Uterus (tissue), 3 donors: ENCODE measurements at regions not wholly inside any gene's neighbourhood (a gene's known extent, or its start where the extent isn't known, plus 50 kb on each side); places are given as distances from the start of the nearest gene placed in this dataset.

Experiments used
- DNase-seq, 2 donors: peaks; one replicate each; pipeline ENCODE4 v3.0.0-alpha.2; 2019 to 2020
- H3K27ac ChIP-seq, 2 donors: fragments of 200-600 bp; sonication (generic); 1 replicate in 1 of 2; 2 replicates in 1 of 2; pipeline ENCODE4 v1.5.1; 2016 to 2018
- H3K27me3 ChIP-seq, 2 donors: fragments of 200-600 bp; sonication (generic); one replicate each; pipeline ENCODE4 v1.5.1; 2018 to 2019; ENCODE audit warnings: control low read depth in 1 of 2
- H3K36me3 ChIP-seq, 2 donors: fragments of 200-600 bp; sonication (generic); one replicate each; pipeline ENCODE4 v1.5.1; 2019; ENCODE audit warnings: control low read depth in 1 of 2
- H3K4me1 ChIP-seq, 2 donors: fragments of 200-600 bp; sonication (generic); one replicate each; pipeline ENCODE4 v1.5.1; 2018 to 2019; ENCODE audit warnings: control low read depth in 1 of 2
- H3K4me3 ChIP-seq, 2 donors: fragments of 200-600 bp; sonication (generic); 1 replicate in 1 of 2; 2 replicates in 1 of 2; pipeline ENCODE4 v1.5.1; 2018 to 2019; ENCODE audit warnings: mild to moderate bottlenecking in 1 of 2
- H3K9me3 ChIP-seq, 2 donors: fragments of 200-600 bp; sonication (generic); one replicate each; pipeline ENCODE4 v1.5.1; 2019; ENCODE audit warnings: control low read depth in 1 of 2
- POLR2A ChIP-seq, 2 donors: fragments of 450-650 bp; IDR thresholded peaks; one replicate each; pipeline ENCODE4 v1.6.1; 2016; ENCODE audit warnings: antibody characterized with exemption in 2 of 2, mild to moderate bottlenecking in 1 of 2, moderate library complexity in 1 of 2
- intact Hi-C: fragments of 100-400 bp; cut with DNase I; formaldehyde crosslinking; loops from one replicate; pipeline ENCODE4 v1.15.1; 2023; ENCODE audit warnings: low total_unique reads
- TF ChIP-seq, protein P1 (sequence below), 4 experiments: fragments of 200-600 bp in 2 of 4; fragments of 450-650 bp in 2 of 4; sonication (generic) in 2 of 4; IDR thresholded peaks; one replicate each; pipeline ENCODE4 v1.5.1; 2016 to 2019; ENCODE audit warnings: antibody characterized with exemption in 4 of 4, mild to moderate bottlenecking in 2 of 4, moderate library complexity in 1 of 4
- donor health status: DM: yes; HTN: yes; CAD: no.

DNA sequence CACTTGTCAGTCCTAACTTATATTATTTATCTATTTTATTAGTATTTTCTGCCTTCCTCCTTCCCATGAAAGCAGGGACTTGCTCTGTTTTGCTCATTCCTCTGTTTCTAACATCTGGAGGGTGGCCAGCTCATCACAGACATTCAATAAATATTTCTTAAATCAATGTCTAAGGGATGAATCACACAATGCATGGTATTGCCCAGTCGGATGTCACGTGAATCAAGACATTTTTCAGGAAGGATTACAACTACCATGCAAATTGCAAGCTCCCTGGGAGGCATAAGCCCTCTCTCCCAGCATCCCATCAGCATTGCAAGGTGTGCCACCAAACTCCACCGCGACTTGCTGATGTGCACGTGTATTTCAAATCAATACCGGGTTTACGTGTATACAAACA is 146.6 kb upstream of the RNF32 start:
- Histone ChIP-seq H3K4me1 (no peaks in the 10 kb centered on the region), H3K27ac (no peak overlapping the region), H3K27me3 (no peaks in the 10 kb centered on the region), H3K36me3 (no peaks in the 10 kb centered on the region), H3K4me3 (no peak overlapping the region), H3K9me3 (no peaks in the 10 kb centered on the region)
- TF ChIP-seq POLR2A (IDR thresholded peaks at IDR 0.05): no peak
- TF ChIP-seq, protein P1, sequence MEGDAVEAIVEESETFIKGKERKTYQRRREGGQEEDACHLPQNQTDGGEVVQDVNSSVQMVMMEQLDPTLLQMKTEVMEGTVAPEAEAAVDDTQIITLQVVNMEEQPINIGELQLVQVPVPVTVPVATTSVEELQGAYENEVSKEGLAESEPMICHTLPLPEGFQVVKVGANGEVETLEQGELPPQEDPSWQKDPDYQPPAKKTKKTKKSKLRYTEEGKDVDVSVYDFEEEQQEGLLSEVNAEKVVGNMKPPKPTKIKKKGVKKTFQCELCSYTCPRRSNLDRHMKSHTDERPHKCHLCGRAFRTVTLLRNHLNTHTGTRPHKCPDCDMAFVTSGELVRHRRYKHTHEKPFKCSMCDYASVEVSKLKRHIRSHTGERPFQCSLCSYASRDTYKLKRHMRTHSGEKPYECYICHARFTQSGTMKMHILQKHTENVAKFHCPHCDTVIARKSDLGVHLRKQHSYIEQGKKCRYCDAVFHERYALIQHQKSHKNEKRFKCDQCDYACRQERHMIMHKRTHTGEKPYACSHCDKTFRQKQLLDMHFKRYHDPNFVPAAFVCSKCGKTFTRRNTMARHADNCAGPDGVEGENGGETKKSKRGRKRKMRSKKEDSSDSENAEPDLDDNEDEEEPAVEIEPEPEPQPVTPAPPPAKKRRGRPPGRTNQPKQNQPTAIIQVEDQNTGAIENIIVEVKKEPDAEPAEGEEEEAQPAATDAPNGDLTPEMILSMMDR (IDR thresholded peaks at IDR 0.05): no peak
- DNase-seq: no peak
- intact Hi-C loops: no loop called here

DNA sequence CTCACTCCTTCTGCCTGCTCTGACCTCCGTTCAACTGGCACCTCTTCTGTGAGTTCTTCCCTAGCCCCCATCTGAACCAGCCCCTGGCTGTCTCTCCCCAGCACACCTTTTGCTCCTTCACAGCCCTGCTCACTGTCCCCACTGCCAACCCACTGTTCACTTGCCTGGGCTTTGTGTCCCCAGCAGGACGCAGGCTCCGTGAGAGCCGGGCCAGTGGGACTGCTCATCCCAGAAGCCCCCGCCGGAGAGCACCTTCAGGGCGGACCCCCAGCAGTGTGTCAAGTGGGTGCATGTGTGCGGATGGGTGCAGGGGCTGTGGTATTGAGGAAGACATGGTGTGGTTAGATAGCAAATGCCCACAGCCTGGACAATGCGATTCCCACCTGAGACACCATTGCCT is 148.4 kb upstream of the RNF32 start:
- intact Hi-C loops: no loop called here
- no peaks in the 10 kb centered on the region for H3K27me3 ChIP-seq
- H3K9me3 ChIP-seq: no peaks in the 10 kb centered on the region
- no peaks in the 10 kb centered on the region for H3K4me1 ChIP-seq
- TF ChIP-seq, protein P1 (IDR thresholded peaks at IDR 0.05): no peak
- TF ChIP-seq POLR2A (IDR thresholded peaks at IDR 0.05): no peak
- no peak for DNase-seq
- H3K4me3 ChIP-seq: no peak overlapping the region
- no peak overlapping the region for H3K27ac ChIP-seq
- H3K36me3 ChIP-seq: no peaks in the 10 kb centered on the region

- no peak overlapping the region for H3K4me3 ChIP-seq
- H3K36me3 ChIP-seq: no peaks in the 10 kb centered on the region
- H3K9me3 ChIP-seq: no peaks in the 10 kb centered on the region
- H3K27ac ChIP-seq: no peak overlapping the region
- intact Hi-C loops: no loop called here
- no peaks in the 10 kb centered on the region for H3K27me3 ChIP-seq
- no peak for DNase-seq
- no peaks in the 10 kb centered on the region for H3K4me1 ChIP-seq
- TF ChIP-seq, protein P1 (IDR thresholded peaks at IDR 0.05): no peak
- no peak for TF ChIP-seq POLR2A (IDR thresholded peaks at IDR 0.05)
These were observed 149.1 kb upstream of the RNF32 start for GRCh38 chr7:156491435-156491834.

- no peaks in the 10 kb centered on the region for H3K36me3 ChIP-seq
- H3K4me1 ChIP-seq: no peaks in the 10 kb centered on the region
- H3K27me3 ChIP-seq: no peaks in the 10 kb centered on the region
- intact Hi-C loops: no loop called here
- H3K27ac ChIP-seq: no peak overlapping the region
- no peak overlapping the region for H3K4me3 ChIP-seq
- H3K9me3 ChIP-seq: no peaks in the 10 kb centered on the region
- no peak for DNase-seq
- TF ChIP-seq, protein P1 (IDR thresholded peaks at IDR 0.05): no peak
- no peak for TF ChIP-seq POLR2A (IDR thresholded peaks at IDR 0.05)
These were observed 150.4 kb upstream of the RNF32 start for GRCh38 chr7:156490021-156490800.

DNA sequence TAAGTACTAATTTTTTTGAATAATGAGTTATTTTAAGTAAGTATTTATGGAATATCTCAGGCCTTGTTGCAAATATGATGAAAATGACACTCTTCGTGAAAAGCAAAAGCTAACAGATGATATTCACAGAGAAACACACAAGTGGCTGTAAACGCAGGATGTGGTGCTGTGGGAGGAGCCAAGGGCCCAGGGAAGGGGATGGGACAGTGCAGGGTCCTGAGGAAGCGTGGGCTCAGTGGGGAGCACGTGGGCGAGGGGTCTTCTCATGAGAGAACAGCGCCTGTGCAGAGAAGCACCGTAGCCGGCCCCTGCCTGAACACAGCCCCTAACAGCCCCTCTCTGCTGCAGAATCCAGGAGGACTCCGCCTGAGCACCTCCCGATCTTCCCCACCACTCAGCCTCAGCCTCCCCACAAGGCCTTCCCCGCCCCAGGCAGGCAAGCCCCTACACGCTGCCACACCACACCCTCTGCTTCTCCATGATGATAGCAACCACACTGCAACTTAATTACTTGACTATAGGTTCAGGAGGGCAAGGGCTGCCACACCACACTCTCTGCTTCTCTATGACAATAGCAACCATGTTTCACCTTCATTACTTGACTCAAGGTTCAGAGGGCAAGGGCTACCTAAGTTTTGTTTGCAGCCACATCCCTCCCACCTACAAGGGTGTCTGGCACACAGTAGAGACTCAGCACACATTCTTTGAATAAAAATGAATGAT is 152.6 kb upstream of the RNF32 start:
- no peaks in the 10 kb centered on the region for H3K4me1 ChIP-seq
- H3K27ac ChIP-seq: no peak overlapping the region
- no peak for DNase-seq
- intact Hi-C loops: no loop called here
- no peaks in the 10 kb centered on the region for H3K9me3 ChIP-seq
- no peak overlapping the region for H3K4me3 ChIP-seq
- TF ChIP-seq, protein P1 (IDR thresholded peaks at IDR 0.05): no peak
- no peak for TF ChIP-seq POLR2A (IDR thresholded peaks at IDR 0.05)
- H3K36me3 ChIP-seq: no peaks in the 10 kb centered on the region
- H3K27me3 ChIP-seq: no peaks in the 10 kb centered on the region
